ENCODE measurements at regions not wholly inside any gene's neighbourhood (a gene's known extent, or its start where the extent isn't known, plus 50 kb on each side); places are given as distances from the start of the nearest gene placed in this dataset.
"Not testable (repeated sequence)": the region's sequence is repeated elsewhere in the genome, so short reads cannot be mapped to it uniquely, and the experiment has no call there.

DNA sequence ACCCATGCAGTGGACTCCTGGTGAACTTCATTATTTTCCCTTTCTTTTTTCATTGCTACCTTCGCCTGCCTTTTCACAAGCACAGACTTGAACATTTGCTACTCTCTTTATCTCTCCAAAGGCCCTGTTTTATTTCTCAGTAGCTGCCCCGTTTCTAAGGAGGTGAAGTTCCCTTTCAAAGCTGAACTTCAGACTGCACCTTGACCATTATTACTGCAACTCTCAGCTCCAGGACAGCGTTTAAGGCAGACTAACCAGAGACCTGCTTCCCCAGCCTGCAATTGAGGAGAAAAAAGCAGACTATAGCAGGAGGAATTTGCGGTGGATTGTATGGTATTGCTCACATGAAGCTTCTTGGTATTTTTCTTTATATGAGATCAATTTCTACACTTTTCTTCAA lies 460.7 kb downstream of the CBLN4 start:
- DNase-seq (ENCODE audit: low spot score in 2 of 2): no peak
- no peak overlapping the region for H3K27ac Mint-ChIP-seq
- ATAC-seq: no peak
- H3K36me3 Mint-ChIP-seq: no peaks in the 10 kb centered on the region
- peaks cover 3 to 4% of the 10 kb centered on the region in 2 donors for H3K9me3 Mint-ChIP-seq

DNA sequence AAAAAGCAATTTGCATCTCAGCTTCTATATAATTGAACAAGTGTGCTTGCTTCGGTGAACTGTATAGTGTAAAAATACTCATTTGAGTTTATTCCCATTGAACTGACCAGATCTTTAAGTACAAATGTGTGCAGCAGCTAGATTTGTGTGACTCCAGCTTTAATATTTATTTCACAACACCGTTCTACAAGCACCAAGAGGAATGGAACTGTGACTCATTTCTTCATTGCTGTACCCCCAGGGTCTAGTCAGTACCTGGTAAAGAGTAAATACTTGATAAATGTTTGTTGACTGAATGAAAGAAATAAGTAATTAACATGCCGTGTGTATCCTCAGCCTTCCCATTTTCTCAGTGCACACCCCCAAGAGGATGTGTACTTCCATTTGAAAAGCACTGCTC lies 464.8 kb downstream of the CBLN4 start:
- Mint-ChIP-seq H3K9me3 (peaks cover 0 to 10% of the 10 kb centered on the region in 2 donors), H3K36me3 (no peaks in the 10 kb centered on the region), H3K27ac (no peak overlapping the region)
- DNase-seq (ENCODE audit: low spot score in 2 of 2): no peak
- no peak for ATAC-seq

DNA sequence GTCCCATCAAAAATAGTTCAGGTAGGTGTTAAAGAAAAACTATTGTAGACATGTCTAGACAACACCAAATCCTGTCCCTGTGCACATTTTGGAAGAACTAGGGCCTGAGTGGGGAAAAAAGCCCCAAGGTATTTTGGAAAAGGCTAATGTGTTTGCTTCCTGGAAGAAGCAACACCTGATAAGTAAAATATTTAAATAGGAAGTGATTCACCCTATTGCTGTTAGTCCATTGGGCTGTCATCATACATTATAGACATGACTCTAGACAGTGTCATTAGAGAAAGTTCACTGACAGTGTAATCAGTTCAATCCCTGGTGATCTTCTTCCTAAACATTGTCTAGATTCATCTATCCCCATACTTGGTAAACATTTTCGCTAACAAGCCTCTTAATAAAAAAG lies 465.3 kb downstream of the CBLN4 start:
- DNase-seq (ENCODE audit: low spot score in 2 of 2) (no peak), ATAC-seq (no peak)
- peaks cover 0 to 9% of the 10 kb centered on the region in 2 donors for H3K9me3 Mint-ChIP-seq
- no peak overlapping the region for H3K27ac Mint-ChIP-seq
- H3K36me3 Mint-ChIP-seq: no peaks in the 10 kb centered on the region

DNA sequence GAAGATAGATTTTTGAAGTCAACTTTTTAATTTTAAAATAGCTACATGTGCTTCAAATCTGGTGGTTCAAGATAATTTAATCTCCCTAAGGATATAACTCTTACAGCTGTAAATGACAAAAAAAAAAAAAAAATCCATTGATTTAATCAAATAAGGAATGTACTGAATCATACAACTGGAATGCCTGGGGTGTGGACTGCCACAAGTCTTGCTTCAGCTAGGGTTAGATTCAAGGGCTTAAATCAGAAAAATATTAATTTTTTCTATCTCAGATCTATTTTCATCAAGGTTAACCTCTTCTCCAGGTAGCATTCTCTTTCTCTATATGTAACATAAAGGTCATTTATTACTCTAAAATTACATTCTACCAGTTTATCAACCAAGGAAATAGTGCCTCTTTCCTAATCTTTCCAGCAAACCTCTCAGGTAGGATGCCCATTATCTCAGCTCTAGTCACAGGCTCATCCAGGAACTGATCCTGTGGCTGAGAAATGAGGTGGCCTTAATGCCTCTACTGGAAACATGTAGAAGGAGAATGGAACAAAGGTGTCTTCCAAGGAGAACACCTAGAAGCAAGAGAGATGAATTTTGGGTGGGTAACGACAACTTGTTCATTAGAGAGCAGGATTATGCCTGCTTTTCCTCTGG lies 466.9 kb downstream of the CBLN4 start:
- DNase-seq (ENCODE audit: low spot score in 2 of 2): no peak
- Mint-ChIP-seq H3K36me3 (peaks cover 0 to 7% of the 10 kb centered on the region in 2 donors), H3K9me3 (peaks cover 5 to 16% of the 10 kb centered on the region in 2 donors), H3K27ac (no peak overlapping the region)
- no peak for ATAC-seq

DNA sequence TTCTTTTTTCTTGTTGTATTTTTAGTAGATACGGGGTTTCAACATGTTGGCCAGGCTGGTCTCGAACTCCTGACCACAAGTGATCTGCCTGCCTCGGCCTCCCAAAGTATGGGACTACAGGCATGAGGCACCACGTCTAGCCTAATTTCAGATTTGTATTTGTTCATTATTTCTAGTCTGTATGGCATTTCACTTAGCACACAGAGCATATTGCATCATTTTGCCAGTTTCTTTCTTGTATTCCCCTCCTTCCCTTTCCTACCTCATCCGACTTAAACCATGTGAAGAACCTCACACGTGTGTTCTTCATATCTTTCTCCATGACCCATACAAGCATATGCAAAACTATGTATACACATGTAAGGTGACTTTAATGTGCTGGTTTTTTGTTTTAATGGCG lies 470.0 kb downstream of the CBLN4 start:
- Mint-ChIP-seq H3K9me3 (peaks cover 9 to 16% of the 10 kb centered on the region in 2 donors), H3K36me3 (peaks cover 0 to 7% of the 10 kb centered on the region in 2 donors), H3K27ac (no peak overlapping the region)
- no peak for DNase-seq (ENCODE audit: low spot score in 2 of 2)
- ATAC-seq: no peak

DNA sequence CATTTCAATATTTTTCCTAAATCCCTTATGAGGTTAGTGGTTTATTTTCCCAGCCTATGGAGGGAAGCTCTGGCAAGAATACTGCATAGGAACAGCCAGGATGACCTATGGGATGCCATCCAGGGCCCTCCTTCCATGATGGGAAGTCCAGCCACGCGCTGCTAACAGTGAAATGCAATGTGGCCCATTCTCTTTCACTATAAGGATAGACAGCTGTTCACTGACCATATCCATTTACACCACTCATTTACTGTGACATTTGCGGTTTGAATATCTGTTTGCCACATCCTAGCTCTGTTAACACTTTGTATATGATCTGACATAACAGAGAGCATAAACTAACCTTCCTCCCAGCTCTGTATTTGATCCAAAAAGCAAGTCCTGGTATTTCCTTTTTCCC lies 471.7 kb downstream of the CBLN4 start:
- ATAC-seq (no peak), DNase-seq (ENCODE audit: low spot score in 2 of 2) (no peak)
- Mint-ChIP-seq H3K36me3 (peaks cover 0 to 7% of the 10 kb centered on the region in 2 donors), H3K9me3 (peaks cover 13 to 16% of the 10 kb centered on the region in 2 donors), H3K27ac (no peak overlapping the region)

DNA sequence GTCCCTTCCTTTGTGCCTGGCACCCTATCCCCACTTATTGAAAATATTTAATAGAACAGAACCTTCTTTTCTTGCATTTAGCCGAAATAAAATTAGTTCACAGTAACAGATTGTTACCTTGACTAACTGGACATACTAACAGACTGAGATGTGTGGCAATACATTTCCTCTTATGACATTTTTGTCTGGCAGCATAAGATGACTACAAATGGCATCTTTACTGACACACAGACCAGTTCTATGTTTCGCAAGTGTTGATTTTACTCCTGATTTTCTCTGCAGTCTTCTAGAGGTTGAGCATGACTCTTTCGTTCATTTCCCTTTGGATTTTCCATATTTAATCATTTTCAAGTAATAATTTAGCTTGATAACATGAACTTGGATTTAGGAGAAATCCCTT lies 474.6 kb downstream of the CBLN4 start:
- ATAC-seq (no peak), DNase-seq (ENCODE audit: low spot score in 2 of 2) (no peak)
- Mint-ChIP-seq H3K9me3 (peaks cover 11 to 13% of the 10 kb centered on the region in 2 donors), H3K36me3 (peaks cover 0 to 13% of the 10 kb centered on the region in 2 donors), H3K27ac (no peak overlapping the region)

DNA sequence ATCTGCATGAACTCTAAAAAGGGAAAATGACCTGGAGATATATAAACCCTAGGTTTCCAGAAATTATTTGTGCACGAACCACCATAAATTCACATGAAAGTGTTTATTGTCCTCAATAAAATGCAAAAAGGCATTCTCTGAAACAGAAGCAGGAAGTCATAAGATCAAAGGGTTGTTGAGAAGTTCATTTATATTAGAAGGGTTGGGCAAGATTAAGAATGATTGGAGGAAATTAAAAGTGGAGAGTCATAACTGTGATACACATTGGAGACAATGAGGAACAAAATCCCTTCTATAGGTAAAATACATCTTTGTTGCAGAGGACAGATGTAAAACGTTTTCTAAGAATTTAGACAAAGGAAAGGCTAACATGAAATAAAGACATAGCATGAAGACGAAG lies 476.8 kb downstream of the CBLN4 start:
- DNase-seq (ENCODE audit: low spot score in 2 of 2) (no peak), ATAC-seq (no peak)
- Mint-ChIP-seq H3K9me3 (peaks cover 0 to 10% of the 10 kb centered on the region in 2 donors), H3K36me3 (peaks cover 0 to 6% of the 10 kb centered on the region in 2 donors), H3K27ac (no peak overlapping the region)

DNA sequence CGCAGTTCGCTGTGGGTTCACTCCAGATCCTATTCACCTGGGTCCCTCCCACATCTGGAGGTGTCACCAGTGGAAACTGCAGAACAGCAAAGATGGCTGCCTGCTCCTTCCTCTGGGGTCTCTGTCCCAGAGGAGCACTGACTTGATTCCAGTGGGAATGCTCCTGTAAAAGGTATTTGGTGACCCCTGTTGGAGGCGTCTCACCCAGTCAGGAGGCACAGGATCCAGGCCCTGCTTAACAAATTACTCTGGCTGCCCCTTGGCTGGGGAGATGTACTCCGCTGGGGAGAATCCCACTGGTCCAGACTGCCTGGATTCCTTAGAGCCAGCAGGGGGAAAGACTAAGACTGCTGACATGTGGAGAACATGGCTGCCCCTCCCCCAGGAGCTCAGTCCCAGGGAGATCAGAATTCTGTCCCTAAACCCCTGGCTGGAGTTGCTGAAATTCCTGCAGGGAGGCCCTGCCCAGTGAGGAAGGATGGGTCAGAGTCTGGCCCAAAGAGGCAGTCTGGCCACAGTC lies 483.0 kb downstream of the CBLN4 start:
- H3K36me3 Mint-ChIP-seq: peaks cover 0 to 6% of the 10 kb centered on the region in 2 donors
- DNase-seq (ENCODE audit: low spot score in 2 of 2): no peak
- H3K27ac Mint-ChIP-seq: no peak overlapping the region
- H3K9me3 Mint-ChIP-seq: peaks cover 15 to 19% of the 10 kb centered on the region in 2 donors
- ATAC-seq: no peak

DNA sequence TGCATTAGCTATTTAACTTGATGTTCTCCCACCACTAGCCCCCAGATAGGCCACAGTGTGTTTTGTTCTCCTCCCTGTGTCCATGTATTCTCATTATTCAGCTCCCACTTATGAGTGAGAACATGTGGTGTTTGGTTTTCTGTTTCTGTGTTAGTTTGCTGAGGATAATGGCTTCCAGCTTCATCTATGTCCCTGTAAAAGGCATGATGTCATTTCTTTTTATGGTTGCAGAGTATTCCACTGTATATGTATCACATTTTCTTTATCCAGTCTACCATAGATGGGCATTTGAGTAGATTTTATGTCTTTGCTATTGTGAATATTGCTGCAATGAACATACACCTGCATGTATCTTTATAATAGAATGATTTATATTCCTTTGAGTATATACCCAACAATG lies 487.7 kb downstream of the CBLN4 start:
- ATAC-seq; H3K27ac Mint-ChIP-seq; DNase-seq (ENCODE audit: low spot score in 2 of 2); H3K36me3 Mint-ChIP-seq: not testable (repeated sequence)
- peaks cover 16 to 18% of the 10 kb centered on the region in 2 donors for H3K9me3 Mint-ChIP-seq

DNA sequence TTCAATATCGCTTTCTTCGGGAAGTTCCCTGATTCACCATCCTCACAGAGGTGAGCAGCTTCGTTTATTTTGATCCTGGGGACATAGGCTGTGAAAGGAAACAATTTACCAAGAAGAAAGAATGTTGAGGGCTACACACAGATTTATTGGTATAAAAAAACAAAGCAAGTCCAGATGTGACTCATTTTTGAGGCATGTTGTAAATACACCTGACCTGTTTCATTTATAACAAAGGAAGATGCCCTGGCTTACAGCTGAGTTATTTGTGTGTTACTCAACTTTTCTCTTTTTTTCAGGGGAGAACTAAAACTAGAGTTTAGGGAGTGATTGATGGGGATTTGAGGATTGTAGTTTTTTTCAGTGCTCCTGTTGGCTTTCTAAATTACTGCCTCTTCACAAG lies 489.5 kb downstream of the CBLN4 start:
- DNase-seq (ENCODE audit: low spot score in 2 of 2): no peak
- H3K9me3 Mint-ChIP-seq: peaks cover 6 to 12% of the 10 kb centered on the region in 2 donors
- no peaks in the 10 kb centered on the region for H3K36me3 Mint-ChIP-seq
- H3K27ac Mint-ChIP-seq: no peak overlapping the region
- no peak for ATAC-seq

DNA sequence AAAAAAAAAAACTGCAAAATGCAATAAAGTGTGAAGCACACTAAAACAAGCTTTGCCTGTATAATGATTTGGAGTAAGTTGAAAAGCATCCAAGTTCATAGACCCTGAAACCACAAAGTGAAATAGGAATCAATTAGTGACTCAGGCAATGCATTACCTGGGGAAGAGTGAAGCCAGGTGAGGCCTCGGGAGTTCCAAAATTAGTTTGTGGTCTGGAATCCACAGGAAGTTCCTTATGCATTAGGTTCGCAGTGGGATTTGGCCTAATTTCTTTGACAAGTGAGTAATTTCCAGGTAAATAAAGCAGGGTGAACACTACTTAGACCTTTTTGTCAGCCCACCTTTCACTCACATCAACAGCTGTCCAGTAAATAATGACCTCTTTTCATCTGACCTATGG lies 490.8 kb downstream of the CBLN4 start:
- no peak for ATAC-seq
- H3K9me3 Mint-ChIP-seq: peaks cover 3 to 5% of the 10 kb centered on the region in 2 donors
- no peak overlapping the region for H3K27ac Mint-ChIP-seq
- no peak for DNase-seq (ENCODE audit: low spot score in 2 of 2)
- H3K36me3 Mint-ChIP-seq: no peaks in the 10 kb centered on the region

DNA sequence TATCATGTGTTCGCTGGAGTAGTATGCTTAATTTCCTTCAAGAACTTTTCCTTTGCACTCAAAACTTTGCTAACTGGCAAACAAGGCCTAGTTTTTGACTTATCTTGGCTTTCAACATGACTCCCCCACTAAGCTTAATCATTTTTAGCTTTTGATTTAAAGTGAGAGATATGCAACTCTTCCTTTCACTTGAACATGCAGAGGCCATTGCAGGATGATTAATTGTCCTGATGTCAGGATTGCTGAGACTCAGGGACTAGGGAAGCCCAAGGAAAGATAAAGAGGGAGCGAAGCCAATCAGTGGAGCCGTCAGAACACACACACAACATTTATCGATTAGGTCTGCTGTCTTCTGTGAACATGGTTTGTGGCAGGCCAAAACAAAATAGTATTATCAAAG lies 491.4 kb downstream of the CBLN4 start:
- Mint-ChIP-seq H3K36me3 (no peaks in the 10 kb centered on the region), H3K9me3 (peaks cover 5% of the 10 kb centered on the region in 2 donors), H3K27ac (no peak overlapping the region)
- no peak for ATAC-seq
- DNase-seq (ENCODE audit: low spot score in 2 of 2): no peak

DNA sequence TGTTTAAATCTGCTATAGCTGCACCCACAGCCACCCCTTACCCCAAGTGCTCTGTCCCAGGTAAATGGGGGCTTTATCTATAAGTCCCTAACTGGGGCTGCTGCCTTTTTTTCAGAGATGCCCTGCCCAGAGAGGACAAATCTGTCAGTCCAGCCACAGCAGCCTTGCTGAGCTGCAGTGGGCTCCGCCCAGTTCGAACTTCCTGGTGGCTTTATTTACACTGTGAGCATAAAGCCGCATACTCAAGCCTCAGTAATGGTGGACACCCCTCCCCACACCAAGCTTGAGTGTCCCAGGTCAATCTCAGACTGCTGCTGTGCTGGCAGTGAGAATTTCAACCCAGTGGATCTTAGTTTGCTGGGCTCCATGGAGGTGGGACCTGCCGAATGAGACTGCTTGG lies 505.2 kb downstream of the CBLN4 start:
- Mint-ChIP-seq H3K36me3 (peaks cover 0 to 18% of the 10 kb centered on the region in 2 donors), H3K9me3 (peaks cover 24 to 27% of the 10 kb centered on the region in 2 donors)
- no peak for ATAC-seq

DNA sequence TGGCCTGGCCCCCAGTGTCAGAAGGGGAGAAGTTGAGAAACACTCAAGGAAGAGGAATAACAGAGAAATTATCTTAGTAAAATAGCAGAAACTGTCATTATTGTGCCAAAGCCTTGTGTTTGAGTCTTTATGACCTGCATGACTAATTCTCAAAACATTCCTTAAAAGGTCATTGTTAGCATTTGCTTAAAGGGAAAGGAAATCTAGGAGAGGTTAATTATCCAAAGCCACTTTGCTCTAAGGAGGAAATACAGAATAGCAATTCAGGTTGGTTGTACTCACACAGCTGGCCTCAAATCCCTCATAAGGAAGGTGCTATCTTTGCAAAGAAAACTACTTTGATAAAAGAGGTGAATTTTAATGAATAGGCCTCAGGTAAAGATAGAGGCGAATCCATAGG lies 516.7 kb downstream of the CBLN4 start:
- H3K36me3 Mint-ChIP-seq: peaks cover 0 to 6% of the 10 kb centered on the region in 2 donors
- H3K27ac Mint-ChIP-seq: no peak overlapping the region
- DNase-seq (ENCODE audit: low spot score in 2 of 2) (no peak), ATAC-seq (no peak)
- H3K9me3 Mint-ChIP-seq: peaks cover 5 to 21% of the 10 kb centered on the region in 2 donors

More for the DNA sequence above, 505.2 kb downstream of the CBLN4 start:
- DNase-seq (ENCODE audit: low spot score in 2 of 2): no peak
- H3K27ac Mint-ChIP-seq: no peak overlapping the region

DNA sequence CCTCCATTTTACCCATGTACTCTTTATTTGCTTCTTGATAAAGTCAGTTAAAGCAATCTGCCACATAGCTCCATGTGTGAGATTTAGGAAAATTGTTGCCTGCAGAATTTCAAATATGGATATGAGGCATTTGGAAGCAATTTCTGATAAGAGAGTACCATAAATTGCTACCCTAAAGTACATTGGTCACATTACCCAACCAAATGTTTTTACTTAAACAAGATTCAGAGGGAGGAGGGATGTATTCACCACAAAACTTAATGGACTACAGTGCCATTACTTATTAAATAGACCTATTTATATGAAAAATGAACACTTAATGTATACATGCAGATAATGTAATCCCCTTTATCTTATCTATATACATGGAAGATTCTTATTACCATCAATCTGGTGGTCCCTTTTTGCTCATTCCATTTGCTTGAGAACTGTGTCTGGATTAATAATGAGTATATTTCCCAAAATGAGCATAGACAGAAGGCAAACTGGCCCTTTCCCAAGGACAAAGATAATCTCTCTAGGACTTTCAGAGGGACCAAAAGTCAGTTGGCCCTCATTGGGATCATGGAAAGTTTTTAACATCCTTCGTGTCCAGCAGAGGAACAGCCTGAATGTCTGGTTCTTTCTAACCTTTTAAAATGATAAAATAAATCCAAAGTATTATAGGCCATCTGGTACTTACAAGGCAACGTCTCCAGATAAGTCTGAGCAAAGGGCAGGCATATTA lies 526.4 kb downstream of the CBLN4 start:
- Mint-ChIP-seq H3K9me3 (peaks cover 6 to 13% of the 10 kb centered on the region in 2 donors), H3K27ac (no peak overlapping the region), H3K36me3 (no peaks in the 10 kb centered on the region)
- ATAC-seq: no peak
- DNase-seq (ENCODE audit: low spot score in 2 of 2): no peak

DNA sequence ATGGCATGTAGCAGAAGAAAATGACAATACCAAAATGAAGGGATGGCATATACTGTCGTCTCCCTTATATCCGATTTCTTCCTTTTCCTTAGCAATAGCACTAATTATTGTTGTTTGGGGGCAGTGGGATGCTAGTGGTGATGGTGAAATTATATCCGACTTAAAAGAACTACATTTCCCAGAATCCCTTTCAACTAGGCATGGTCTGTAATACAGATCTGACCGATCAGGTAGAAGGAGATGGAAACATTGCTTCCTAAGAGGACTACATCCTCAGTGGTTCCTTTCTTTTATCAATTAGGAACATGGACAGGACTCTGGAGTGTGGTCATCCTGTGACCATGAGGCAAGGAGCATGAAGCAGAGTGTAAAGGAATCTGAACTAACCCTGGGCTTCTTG lies 532.6 kb downstream of the CBLN4 start:
- Mint-ChIP-seq H3K27ac (no peak overlapping the region), H3K9me3 (peaks cover 0 to 7% of the 10 kb centered on the region in 2 donors), H3K36me3 (no peaks in the 10 kb centered on the region)
- ATAC-seq (no peak), DNase-seq (ENCODE audit: low spot score in 2 of 2) (no peak)

Measured in activated naive CD4-positive, alpha-beta T cell treated with anti-CD3 and anti-CD28 coated beads, Interleukin-2, amount 50 U/mL, for 72 hours (primary cell).